ENCODE measurements at regions not wholly inside any gene's neighbourhood (a gene's known extent, or its start where the extent isn't known, plus 50 kb on each side); places are given as distances from the start of the nearest gene placed in this dataset.

DNA sequence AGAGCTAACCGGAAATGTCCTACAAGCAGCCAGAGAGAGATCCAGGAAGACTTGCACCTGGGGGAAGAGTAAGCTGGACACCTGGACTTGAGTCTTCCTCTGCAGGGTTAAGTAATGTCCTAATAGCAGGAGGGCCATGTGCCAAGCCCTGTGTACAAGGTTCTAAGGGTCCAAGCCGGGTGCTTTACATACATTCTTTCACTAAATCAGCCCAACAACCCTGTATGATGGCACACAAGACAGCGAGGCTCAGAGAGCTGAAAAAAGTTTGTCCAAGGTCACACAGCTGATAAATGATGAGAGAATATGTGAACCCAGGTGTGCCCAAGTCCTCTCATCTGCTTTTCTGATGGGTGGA is 215.1 kb upstream of the CDYL start:
- H3K4me1 ChIP-seq (ENCODE audit: insufficient read depth, low read length), result no peaks in the 10 kb centered on the region
- H3K36me3 ChIP-seq (ENCODE audit: insufficient read depth, low read depth, low read length), result no peaks in the 10 kb centered on the region
- no peaks in the 10 kb centered on the region for H3K9me3 ChIP-seq (ENCODE audit: insufficient read depth, low read depth, low read length)
- H3K4me3 ChIP-seq (ENCODE audit: low read length), result no peak overlapping the region
- H3K27me3 ChIP-seq (ENCODE audit: insufficient read depth, low read length), result no peaks in the 10 kb centered on the region
- no peak overlapping the region for H3K9ac ChIP-seq (ENCODE audit: low read depth, low read length)
- H3K27ac ChIP-seq (ENCODE audit: low read length), result no peak overlapping the region

DNA sequence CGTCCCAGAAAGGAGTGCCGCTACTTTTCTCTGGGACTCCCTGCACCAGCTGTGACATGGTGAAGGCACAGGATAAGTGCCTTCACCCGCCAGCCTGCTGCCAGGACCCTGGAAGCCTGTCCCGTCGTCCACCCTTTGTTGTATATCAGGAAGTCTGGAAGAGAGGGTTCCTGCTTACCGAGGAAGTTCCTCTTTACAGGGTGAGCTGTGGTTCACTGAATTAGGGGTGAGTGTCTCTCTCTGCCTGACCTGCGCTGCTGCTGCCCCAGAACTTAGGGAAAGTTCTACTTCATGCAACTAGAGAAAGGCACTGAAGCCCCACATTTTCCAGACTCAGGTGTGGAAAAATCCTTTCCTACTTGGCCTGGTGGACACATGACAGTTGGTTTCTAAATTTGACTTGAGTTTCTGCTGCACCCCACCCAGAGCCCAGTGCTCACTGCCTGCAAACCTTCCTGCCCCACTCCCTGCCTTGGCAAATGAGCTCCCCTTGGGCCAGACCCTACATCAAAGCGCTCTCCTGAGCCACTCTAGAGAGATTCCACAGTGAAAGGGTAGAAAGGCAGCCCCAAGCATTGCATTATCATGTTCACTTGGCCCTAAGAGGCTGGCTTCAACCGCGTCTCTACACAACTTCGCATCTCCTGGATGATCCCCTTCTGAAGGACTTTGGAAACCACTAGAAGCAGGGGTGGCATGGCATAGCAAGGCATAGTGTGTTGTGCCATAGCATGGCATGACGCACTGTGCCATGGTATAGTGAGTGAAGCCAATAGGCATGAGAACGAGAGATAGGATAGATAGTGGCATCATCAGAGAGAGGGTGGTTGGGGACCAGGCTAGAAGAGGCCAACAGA is 215.8 kb upstream of the CDYL start:
- no peak overlapping the region for H3K4me3 ChIP-seq (ENCODE audit: low read length)
- H3K27me3 ChIP-seq (ENCODE audit: insufficient read depth, low read length), result no peaks in the 10 kb centered on the region
- H3K9me3 ChIP-seq (ENCODE audit: insufficient read depth, low read depth, low read length), result no peaks in the 10 kb centered on the region
- H3K36me3 ChIP-seq (ENCODE audit: insufficient read depth, low read depth, low read length), result no peaks in the 10 kb centered on the region
- H3K4me1 ChIP-seq (ENCODE audit: insufficient read depth, low read length), result no peaks in the 10 kb centered on the region
- no peak overlapping the region for H3K27ac ChIP-seq (ENCODE audit: low read length)
- no peak overlapping the region for H3K9ac ChIP-seq (ENCODE audit: low read depth, low read length)

DNA sequence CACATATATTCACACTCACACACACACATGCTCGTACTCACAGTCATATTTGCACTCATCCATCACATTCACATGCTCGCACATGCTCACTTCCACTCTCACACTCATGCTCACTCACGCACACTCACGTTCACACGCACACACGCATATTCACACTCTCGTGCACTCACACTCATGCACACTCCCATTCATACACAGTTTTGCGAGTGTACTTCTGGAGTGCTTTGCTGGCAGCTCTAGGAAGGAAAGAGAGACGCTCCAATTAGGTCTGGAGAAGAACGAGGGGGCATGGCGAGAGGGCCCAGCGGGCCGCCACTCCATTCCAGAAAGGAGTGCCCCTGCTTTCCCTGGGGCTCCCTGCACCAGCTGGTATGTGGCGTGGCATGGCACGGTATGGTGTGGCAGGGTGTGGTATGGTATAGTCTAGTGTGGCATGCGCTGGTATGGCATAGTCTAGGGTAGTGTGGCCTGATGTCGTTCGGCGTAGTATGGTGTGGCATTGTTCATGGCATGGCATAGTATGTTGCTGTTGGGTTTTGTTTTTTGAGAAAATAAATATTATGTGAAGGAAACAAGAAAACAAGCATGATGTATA is 216.8 kb upstream of the CDYL start:
- no peak overlapping the region for H3K9ac ChIP-seq (ENCODE audit: low read depth, low read length)
- H3K4me1 ChIP-seq (ENCODE audit: insufficient read depth, low read length), result no peaks in the 10 kb centered on the region
- H3K27me3 ChIP-seq (ENCODE audit: insufficient read depth, low read length), result no peaks in the 10 kb centered on the region
- H3K4me3 ChIP-seq (ENCODE audit: low read length), result no peak overlapping the region
- H3K27ac ChIP-seq (ENCODE audit: low read length), result no peak overlapping the region
- no peaks in the 10 kb centered on the region for H3K36me3 ChIP-seq (ENCODE audit: insufficient read depth, low read depth, low read length)
- H3K9me3 ChIP-seq (ENCODE audit: insufficient read depth, low read depth, low read length), result no peaks in the 10 kb centered on the region

DNA sequence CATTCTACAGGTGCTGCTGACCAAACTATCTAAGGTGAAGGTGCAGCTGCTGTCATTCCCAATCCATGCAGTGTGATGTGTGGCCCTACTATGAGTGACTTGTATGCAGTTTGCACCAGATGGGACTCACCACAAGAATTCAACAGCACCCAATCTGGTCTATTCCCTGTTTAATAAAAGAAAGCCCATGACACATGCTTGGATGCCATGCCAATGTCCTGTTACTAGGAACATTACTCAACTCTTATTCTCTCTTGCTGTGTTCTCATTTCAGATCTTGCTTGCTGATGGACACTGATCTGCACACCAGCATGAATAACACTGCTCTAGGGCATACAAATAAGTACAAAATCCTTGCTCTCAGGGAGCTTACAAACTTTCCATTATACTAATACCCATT is 221.6 kb upstream of the CDYL start:
- H3K27ac ChIP-seq (ENCODE audit: low read length), result no peak overlapping the region
- no peaks in the 10 kb centered on the region for H3K27me3 ChIP-seq (ENCODE audit: insufficient read depth, low read length)
- H3K36me3 ChIP-seq (ENCODE audit: insufficient read depth, low read depth, low read length), result no peaks in the 10 kb centered on the region

DNA sequence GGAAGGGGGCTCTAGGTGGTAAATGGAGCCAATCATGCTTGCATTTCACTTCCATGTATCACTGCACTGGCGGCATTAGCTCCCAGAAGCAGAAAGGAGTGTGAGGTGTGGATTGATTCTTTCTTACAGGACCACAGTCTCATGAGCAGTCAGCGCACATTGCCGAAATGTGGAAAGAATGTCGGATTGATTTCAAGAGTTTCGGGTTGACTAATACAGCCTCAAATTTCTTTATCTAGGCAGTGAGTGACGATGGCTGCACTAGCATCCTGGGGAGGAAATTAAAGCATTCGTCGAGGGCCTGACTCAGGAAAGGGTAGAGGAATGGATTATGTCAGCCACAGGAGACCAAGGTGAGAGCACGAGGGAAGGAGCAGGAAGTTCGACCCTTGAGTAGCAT is 222.8 kb upstream of the CDYL start:
- Histone ChIP-seq H3K9me3 (ENCODE audit: insufficient read depth, low read depth, low read length) (no peaks in the 10 kb centered on the region), H3K36me3 (ENCODE audit: insufficient read depth, low read depth, low read length) (no peaks in the 10 kb centered on the region), H3K27ac (ENCODE audit: low read length) (no peak overlapping the region), H3K4me3 (ENCODE audit: low read length) (no peak overlapping the region), H3K4me1 (ENCODE audit: insufficient read depth, low read length) (no peaks in the 10 kb centered on the region), H3K27me3 (ENCODE audit: insufficient read depth, low read length) (no peaks in the 10 kb centered on the region), H3K9ac (ENCODE audit: low read depth, low read length) (no peak overlapping the region)

More for the DNA sequence above, 221.6 kb upstream of the CDYL start:
- no peak overlapping the region for H3K4me3 ChIP-seq (ENCODE audit: low read length)
- no peaks in the 10 kb centered on the region for H3K4me1 ChIP-seq (ENCODE audit: insufficient read depth, low read length)
- H3K9me3 ChIP-seq (ENCODE audit: insufficient read depth, low read depth, low read length), result no peaks in the 10 kb centered on the region
- H3K9ac ChIP-seq (ENCODE audit: low read depth, low read length), result no peak overlapping the region

- no peak overlapping the region for H3K4me3 ChIP-seq (ENCODE audit: low read length)
- no peaks in the 10 kb centered on the region for H3K9me3 ChIP-seq (ENCODE audit: insufficient read depth, low read depth, low read length)
- H3K4me1 ChIP-seq (ENCODE audit: insufficient read depth, low read length), result no peaks in the 10 kb centered on the region
- no peak overlapping the region for H3K9ac ChIP-seq (ENCODE audit: low read depth, low read length)
- H3K27ac ChIP-seq (ENCODE audit: low read length), result no peak overlapping the region
- H3K36me3 ChIP-seq (ENCODE audit: insufficient read depth, low read depth, low read length), result no peaks in the 10 kb centered on the region
- H3K27me3 ChIP-seq (ENCODE audit: insufficient read depth, low read length), result no peaks in the 10 kb centered on the region
These were observed 226.0 kb upstream of the CDYL start for GRCh38 chr6:4550227-4550597.

GRCh38 chr6:4549556-4550226 is 226.5 kb upstream of the CDYL start:
- Histone ChIP-seq H3K27me3 (ENCODE audit: insufficient read depth, low read length) (no peaks in the 10 kb centered on the region), H3K36me3 (ENCODE audit: insufficient read depth, low read depth, low read length) (no peaks in the 10 kb centered on the region), H3K27ac (ENCODE audit: low read length) (no peak overlapping the region), H3K4me3 (ENCODE audit: low read length) (no peak overlapping the region), H3K9me3 (ENCODE audit: insufficient read depth, low read depth, low read length) (no peaks in the 10 kb centered on the region), H3K4me1 (ENCODE audit: insufficient read depth, low read length) (no peaks in the 10 kb centered on the region), H3K9ac (ENCODE audit: low read depth, low read length) (no peak overlapping the region)

DNA sequence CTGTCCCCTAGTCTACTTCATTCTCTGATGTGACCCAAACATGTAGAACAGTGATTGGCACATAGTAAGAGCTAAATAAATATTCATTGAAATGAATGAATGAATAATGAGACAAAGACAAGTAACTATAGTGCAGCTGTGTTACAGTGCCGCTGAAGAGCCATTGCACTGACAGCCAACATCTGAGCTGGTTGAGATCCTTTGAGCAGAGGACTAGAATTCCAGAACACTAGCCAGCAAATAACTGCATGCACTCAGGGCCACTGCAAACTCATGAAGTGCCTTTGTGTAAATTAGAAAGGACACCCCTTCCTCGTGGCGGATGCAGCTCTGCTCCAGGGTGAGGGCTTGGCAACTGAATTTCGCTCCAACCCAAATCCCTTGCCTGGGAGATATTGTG is 230.3 kb upstream of the CDYL start:
- H3K27ac ChIP-seq (ENCODE audit: low read length), result no peak overlapping the region
- H3K4me1 ChIP-seq (ENCODE audit: insufficient read depth, low read length), result no peaks in the 10 kb centered on the region
- no peaks in the 10 kb centered on the region for H3K36me3 ChIP-seq (ENCODE audit: insufficient read depth, low read depth, low read length)
- no peak overlapping the region for H3K4me3 ChIP-seq (ENCODE audit: low read length)
- H3K27me3 ChIP-seq (ENCODE audit: insufficient read depth, low read length), result no peaks in the 10 kb centered on the region
- H3K9ac ChIP-seq (ENCODE audit: low read depth, low read length), result no peak overlapping the region
- H3K9me3 ChIP-seq (ENCODE audit: insufficient read depth, low read depth, low read length), result no peaks in the 10 kb centered on the region

DNA sequence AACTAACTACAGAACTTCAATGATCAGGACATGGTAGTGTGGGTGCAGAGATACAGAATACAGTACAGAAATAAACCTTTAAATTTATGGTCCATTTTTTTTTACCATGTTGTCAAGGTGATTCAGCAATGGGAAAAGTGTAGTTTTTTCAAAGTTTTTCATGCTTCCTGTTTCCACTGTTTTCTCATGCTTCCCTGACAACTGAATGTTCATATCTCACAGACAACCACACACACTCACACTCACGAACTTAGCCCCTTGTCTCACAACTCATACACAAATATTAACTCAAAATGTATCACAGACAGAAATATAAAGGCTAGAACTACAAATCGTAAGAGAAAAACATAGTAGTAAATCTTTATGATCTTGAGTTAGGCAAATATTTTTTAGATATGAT is 232.6 kb upstream of the CDYL start:
- Histone ChIP-seq H3K27ac (ENCODE audit: low read length) (no peak overlapping the region), H3K4me3 (ENCODE audit: low read length) (no peak overlapping the region), H3K4me1 (ENCODE audit: insufficient read depth, low read length) (no peaks in the 10 kb centered on the region), H3K36me3 (ENCODE audit: insufficient read depth, low read depth, low read length) (no peaks in the 10 kb centered on the region), H3K9me3 (ENCODE audit: insufficient read depth, low read depth, low read length) (no peaks in the 10 kb centered on the region), H3K27me3 (ENCODE audit: insufficient read depth, low read length) (no peaks in the 10 kb centered on the region), H3K9ac (ENCODE audit: low read depth, low read length) (no peak overlapping the region)

- peaks cover 4% of the 10 kb centered on the region; the same call in 1 of the 2 replicates for H3K4me1 ChIP-seq (ENCODE audit: insufficient read depth, low read length)
- H3K9me3 ChIP-seq (ENCODE audit: insufficient read depth, low read depth, low read length), result no peaks in the 10 kb centered on the region
- no peaks in the 10 kb centered on the region for H3K27me3 ChIP-seq (ENCODE audit: insufficient read depth, low read length)
- H3K36me3 ChIP-seq (ENCODE audit: insufficient read depth, low read depth, low read length), result no peaks in the 10 kb centered on the region
- H3K27ac ChIP-seq (ENCODE audit: low read length), result no peak overlapping the region
- H3K9ac ChIP-seq (ENCODE audit: low read depth, low read length), result no peak overlapping the region
- no peak overlapping the region for H3K4me3 ChIP-seq (ENCODE audit: low read length)
These were observed 242.6 kb upstream of the CDYL start for GRCh38 chr6:4533576-4533975.

DNA sequence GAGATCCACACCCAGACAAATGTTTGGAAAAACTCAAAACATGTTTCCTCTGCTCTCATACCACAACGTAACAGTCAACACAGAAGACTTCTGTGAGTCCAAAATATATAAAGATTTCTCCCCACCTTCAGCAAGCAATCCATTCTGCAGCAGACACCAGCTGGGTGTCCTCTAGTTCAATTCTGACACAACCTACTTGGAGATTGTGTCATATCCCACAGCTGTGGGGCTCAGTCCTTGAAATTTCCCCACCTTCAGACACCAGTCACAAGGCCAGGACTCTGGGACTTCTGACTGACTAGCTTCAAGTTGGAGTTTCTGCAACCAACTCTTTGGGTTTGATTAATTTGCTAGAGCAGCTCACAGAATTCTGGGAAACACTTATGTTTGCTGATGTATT is 244.8 kb upstream of the CDYL start:
- Histone ChIP-seq H3K27ac (ENCODE audit: low read length) (no peak overlapping the region), H3K36me3 (ENCODE audit: insufficient read depth, low read depth, low read length) (no peaks in the 10 kb centered on the region), H3K27me3 (ENCODE audit: insufficient read depth, low read length) (no peaks in the 10 kb centered on the region), H3K4me3 (ENCODE audit: low read length) (no peak overlapping the region), H3K9me3 (ENCODE audit: insufficient read depth, low read depth, low read length) (no peaks in the 10 kb centered on the region), H3K4me1 (ENCODE audit: insufficient read depth, low read length) (peaks cover 4% of the 10 kb centered on the region; the same call in 1 of the 2 replicates), H3K9ac (ENCODE audit: low read depth, low read length) (no peak overlapping the region)

DNA sequence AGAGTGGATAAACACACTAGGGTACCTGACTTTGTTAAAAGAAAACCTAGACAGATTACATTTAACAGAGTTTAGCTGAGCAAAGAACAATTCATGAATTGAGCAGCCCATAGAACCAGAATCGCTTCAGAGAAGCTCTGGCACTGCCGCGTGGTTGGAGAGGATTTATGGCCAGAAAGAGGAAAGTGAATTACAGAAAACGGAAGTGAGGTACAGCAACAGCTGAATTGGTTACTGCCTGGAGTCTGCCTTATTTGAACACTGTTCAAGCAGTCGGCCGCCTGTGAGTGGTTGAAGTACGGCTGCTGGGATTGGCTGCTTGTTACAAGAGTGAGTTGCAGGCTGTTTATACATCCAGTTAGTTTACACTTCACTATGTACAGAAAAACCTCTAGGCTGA is 253.8 kb upstream of the CDYL start:
- no peak overlapping the region for H3K9ac ChIP-seq (ENCODE audit: low read depth, low read length)
- H3K9me3 ChIP-seq (ENCODE audit: insufficient read depth, low read depth, low read length), result no peaks in the 10 kb centered on the region
- H3K4me3 ChIP-seq (ENCODE audit: low read length), result no peak overlapping the region
- H3K27ac ChIP-seq (ENCODE audit: low read length), result no peak overlapping the region
- no peaks in the 10 kb centered on the region for H3K27me3 ChIP-seq (ENCODE audit: insufficient read depth, low read length)
- no peaks in the 10 kb centered on the region for H3K36me3 ChIP-seq (ENCODE audit: insufficient read depth, low read depth, low read length)
- no peaks in the 10 kb centered on the region for H3K4me1 ChIP-seq (ENCODE audit: insufficient read depth, low read length)

Measured in iPS-20b (cell line).